Skin of body (tissue), 1 donor: ENCODE measurements at regions not wholly inside any gene's neighbourhood (a gene's known extent, or its start where the extent isn't known, plus 50 kb on each side); places are given as distances from the start of the nearest gene placed in this dataset.
"Not testable (repeated sequence)": the region's sequence is repeated elsewhere in the genome, so short reads cannot be mapped to it uniquely, and the experiment has no call there.

Source experiments
- DNase-seq: peaks from one replicate; lab custom pipeline; 2025; lab: John Stamatoyannopoulos, UW

GRCh38 chr6:26258212-26258977, 106.6 kb upstream of the BTN3A2 start:
- DNase-seq = no peak

GRCh38 chr6:26260110-26260637, 104.8 kb upstream of the BTN3A2 start:
- no peak for DNase-seq

GRCh38 chr6:26260725-26261490, 104.1 kb upstream of the BTN3A2 start:
- no peak for DNase-seq

- DNase-seq = no peak
Measured at GRCh38 chr6:26264547-26264946, 100.5 kb upstream of the BTN3A2 start.

GRCh38 chr6:26267083-26267589, 97.9 kb upstream of the BTN3A2 start:
- no peak for DNase-seq

- DNase-seq = no peak
Measured at GRCh38 chr6:26268659-26269402, 96.2 kb upstream of the BTN3A2 start.

- DNase-seq = no peak
Measured at GRCh38 chr6:26269531-26270485, 95.2 kb upstream of the BTN3A2 start.

GRCh38 chr6:26270486-26270861, 94.5 kb upstream of the BTN3A2 start:
- DNase-seq = no peak

GRCh38 chr6:26270903-26271667, 93.9 kb upstream of the BTN3A2 start:
- peak; percentile 94 for DNase-seq

GRCh38 chr6:26271668-26272024, 93.4 kb upstream of the BTN3A2 start:
- no peak for DNase-seq

GRCh38 chr6:26272171-26272637, 92.8 kb upstream of the BTN3A2 start:
- DNase-seq = no peak

- DNase-seq = peak; percentile 81
Measured at GRCh38 chr6:26273673-26274588, 91.1 kb upstream of the BTN3A2 start.

- DNase-seq = no peak
Measured at GRCh38 chr6:26275663-26276062, 89.3 kb upstream of the BTN3A2 start.

GRCh38 chr6:26276841-26277648, 88.0 kb upstream of the BTN3A2 start:
- DNase-seq = no peak

- DNase-seq = no peak
Measured at GRCh38 chr6:26278536-26278935, 86.5 kb upstream of the BTN3A2 start.

- DNase-seq = not testable (repeated sequence)
Measured at GRCh38 chr6:26279371-26279770, 85.6 kb upstream of the BTN3A2 start.

- DNase-seq = no peak
Measured at GRCh38 chr6:26280407-26280806, 84.6 kb upstream of the BTN3A2 start.
